ENCODE measurements at regions not wholly inside any gene's neighbourhood (a gene's known extent, or its start where the extent isn't known, plus 50 kb on each side); places are given as distances from the start of the nearest gene placed in this dataset.

- TF ChIP-seq CTCF (IDR thresholded peaks at IDR 0.05), result no peak
- no peak for TF ChIP-seq POLR2A (IDR thresholded peaks at IDR 0.05; ENCODE audit: low read depth)
- no peak for TF ChIP-seq POLR2AphosphoS5 (IDR thresholded peaks at IDR 0.05)
- no peak for TF ChIP-seq EP300 (IDR thresholded peaks at IDR 0.05)
These were observed 405.4 kb upstream of the TECRL start for GRCh38 chr4:64814616-64815015.
